GM18517 (cell line): ENCODE measurements at regions not wholly inside any gene's neighbourhood (a gene's known extent, or its start where the extent isn't known, plus 50 kb on each side); places are given as distances from the start of the nearest gene placed in this dataset.

Experiments
- ATAC-seq: cut with Tn5 transposase; IDR thresholded peaks from one replicate; pipeline ENCODE4 v1.9.1; 2021; ENCODE audit warnings: mild to moderate bottlenecking, moderate library complexity; ENCODE audit not compliant: unreplicated experiment

DNA sequence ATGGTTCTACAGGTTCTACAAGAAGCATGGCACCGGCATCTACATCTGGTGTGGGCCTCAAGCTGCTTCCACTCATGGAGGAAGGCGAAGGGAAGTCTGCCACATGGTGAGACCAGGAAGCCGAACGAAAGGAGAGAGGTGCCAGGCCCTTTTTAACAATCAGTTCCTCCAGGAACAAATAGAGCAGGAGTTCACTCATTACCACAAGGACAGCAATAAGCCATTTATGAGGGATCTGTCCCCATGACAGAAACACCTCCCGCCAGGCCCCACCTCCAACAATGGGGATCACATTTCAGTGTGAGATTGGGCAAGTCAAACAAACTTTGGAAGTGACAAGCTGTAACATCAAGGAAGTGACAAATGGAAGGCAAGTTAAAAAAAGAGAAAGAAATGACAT lies 95.5 kb upstream of the PTPN3 start:
- ATAC-seq = no peak

DNA sequence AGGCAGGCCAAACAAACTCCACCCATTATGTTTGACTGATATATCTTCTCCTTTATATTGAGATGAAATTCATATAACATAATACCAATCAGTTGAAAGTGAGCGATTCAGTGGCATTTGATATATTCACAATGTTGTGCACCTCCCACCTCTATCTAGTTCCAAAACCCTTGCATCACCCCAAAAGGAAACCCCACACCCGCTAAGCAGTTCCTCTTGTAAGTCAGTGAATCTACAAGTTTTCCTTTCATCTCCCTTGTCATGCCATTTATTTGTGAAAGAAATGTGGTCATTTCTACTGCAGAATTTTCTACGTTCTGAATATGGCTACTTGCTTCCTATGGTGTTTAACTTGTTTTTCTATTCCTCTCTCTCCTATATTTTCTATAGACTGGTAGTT lies 99.4 kb upstream of the PTPN3 start:
- ATAC-seq = no peak

- ATAC-seq = no peak
Measured at GRCh38 chr9:109599131-109599530, 101.0 kb upstream of the PTPN3 start.

- ATAC-seq = no peak
Measured at GRCh38 chr9:109599711-109600110, 101.6 kb upstream of the PTPN3 start.

GRCh38 chr9:109600142-109600541 lies 102.0 kb upstream of the PTPN3 start:
- no peak for ATAC-seq

DNA sequence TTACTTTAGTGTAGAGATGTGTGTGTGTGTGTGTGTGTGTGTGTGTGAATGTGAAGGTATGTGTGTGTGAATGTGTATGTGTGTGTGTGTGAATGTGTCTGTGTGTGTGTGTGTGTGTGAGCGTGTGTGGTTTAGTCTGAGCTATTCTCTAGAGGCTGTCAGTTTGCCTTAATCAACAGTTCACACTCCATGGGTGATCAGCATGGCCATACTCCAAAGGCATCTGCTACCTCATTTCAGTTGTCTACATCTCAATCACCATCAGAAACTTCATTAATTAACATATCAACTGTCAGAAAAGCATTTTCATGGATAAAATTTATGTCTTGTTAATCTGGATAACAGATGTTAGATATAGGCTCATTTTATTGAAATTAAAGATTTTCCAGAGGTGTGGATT lies 103.1 kb upstream of the PTPN3 start:
- no peak for ATAC-seq

DNA sequence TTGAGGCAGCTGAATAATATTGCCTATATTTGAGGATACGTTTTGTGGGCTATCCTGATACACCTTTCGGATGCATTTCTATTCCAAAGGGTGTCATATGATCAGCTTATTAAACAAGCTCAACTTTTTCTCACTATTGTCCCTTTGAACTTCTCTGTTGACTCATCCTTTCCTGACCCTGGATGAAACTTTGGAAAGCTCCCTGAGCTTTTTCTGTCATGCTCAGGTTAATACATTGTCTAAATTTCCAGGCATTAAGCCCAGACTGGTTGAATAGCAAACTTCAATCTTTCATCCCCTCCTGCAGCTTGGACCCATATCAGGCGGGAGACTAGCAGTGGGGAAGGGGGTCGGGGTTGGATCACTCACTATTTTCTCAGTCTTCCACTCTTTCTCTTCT lies 104.9 kb upstream of the PTPN3 start:
- no peak for ATAC-seq

GRCh38 chr9:109604131-109604530 lies 106.0 kb upstream of the PTPN3 start:
- no peak for ATAC-seq

DNA sequence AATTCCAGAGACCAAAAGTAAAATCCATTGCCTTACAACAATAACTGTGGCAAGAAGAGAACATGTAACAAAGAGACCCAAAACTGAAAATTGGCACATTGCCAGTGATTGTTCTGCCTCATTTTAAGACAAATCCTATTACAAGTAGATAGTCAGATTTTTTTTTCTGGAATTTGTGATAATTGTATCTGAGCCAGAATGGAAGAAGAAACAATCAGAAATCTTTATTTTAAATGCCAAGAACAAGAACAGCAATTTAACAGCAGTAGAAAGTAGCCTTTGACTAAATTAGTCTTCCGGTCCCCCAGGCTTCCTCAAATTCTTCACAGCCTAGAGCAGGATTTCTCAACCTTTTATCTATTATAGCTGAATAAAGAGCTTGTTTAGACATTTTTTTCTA lies 106.7 kb upstream of the PTPN3 start:
- ATAC-seq = no peak

GRCh38 chr9:109609060-109609459 lies 111.0 kb upstream of the PTPN3 start:
- no peak for ATAC-seq

DNA sequence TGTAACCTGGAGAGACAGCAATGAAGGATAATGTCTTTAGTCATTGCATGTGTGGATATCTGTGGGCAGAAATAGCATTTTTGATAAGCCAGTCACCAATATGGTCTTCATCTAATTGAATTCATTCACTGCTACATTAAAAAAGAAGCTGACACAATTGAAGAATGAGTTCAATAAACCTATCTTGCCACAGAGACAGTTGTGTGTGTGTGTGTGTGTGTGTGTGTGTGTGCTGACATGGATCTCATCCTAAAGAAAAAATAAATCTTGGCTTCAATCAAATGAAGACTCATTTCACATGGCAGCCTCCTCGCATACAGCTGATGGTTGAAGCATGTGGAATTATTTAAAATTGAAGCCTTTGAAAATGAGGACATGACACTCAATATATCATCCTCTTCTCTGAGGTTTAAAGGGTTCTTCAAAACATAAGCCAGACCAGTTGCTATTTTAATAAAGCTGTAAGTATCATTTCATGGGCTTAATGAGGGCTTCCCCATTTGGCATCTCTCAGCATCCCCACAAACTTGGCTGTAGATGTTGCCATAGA lies 118.5 kb upstream of the PTPN3 start:
- no peak for ATAC-seq

- ATAC-seq = no peak
Measured at GRCh38 chr9:109619310-109619709, 121.2 kb upstream of the PTPN3 start.

GRCh38 chr9:109624143-109624542 lies 126.0 kb upstream of the PTPN3 start:
- no peak for ATAC-seq

- no peak for ATAC-seq
Measured at GRCh38 chr9:109624896-109625295, 126.8 kb upstream of the PTPN3 start.

- ATAC-seq = no peak
Measured at GRCh38 chr9:109627042-109627441, 128.9 kb upstream of the PTPN3 start.

GRCh38 chr9:109629615-109630014 lies 131.5 kb upstream of the PTPN3 start:
- ATAC-seq = no peak

DNA sequence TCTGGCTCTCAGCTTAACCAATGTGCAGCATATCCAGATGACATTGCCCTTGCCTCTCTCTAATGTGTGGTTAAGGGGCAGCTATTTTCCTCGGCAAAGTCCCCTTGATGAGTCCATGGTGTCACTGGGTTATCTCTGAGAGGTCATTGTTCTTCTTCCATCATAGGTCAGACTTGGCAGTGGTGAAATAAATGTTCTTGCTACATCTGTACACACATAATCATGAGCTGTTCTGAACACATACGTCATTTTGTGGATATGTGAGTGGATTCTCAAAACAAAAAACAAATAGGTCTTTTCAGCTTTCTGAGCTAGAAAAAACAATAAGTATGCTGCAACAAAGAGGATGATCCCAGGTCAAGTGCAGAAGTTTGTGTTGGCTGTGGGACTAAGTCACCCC lies 134.7 kb upstream of the PTPN3 start:
- ATAC-seq = no peak

DNA sequence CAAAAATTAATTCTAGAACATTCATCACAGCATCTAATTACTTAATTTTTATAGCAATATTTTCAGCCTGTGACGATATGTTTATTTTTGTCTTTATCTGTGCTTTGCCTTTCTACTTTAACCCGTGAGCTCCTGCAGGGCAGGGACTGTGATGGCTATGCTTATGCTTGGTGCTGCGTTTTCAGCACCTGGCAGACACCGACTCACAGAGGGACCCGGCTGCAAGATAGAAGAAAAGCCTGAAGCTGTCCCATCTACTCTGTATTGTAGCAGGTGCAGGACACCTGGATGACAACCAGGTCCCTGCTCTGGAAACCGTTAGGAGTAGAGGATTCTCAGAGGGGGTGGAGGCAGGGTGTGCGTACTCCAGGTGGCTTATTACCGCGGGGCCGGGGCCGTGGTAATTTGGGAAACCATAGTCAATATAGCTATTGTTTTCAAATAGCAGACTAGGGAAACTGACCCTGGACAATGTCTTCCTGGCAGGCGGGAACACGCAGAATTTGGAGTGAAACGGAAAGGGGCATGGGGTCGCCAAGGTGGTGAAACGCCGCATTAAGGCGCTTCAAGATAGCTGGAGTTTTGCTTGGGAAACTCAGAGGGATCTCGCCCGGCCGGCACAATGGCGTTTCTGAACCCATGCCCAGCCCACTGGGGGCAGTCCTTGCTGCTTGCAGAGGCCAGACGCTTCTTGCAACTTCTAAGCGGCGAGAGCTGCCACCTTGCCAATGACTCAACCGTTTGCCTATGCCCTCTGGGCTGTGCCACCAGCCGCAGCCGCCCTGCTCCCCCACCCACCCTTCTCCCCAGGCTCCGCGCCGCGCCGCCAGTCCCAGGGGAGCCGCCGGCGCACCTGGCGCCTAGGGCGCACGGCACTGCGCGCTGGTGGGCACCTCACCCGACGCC lies 140.1 kb upstream of the PALM2AKAP2 start:
- no peak for ATAC-seq

- ATAC-seq = no peak
Measured at GRCh38 chr9:109640580-109641371, 139.2 kb upstream of the PALM2AKAP2 start.

DNA sequence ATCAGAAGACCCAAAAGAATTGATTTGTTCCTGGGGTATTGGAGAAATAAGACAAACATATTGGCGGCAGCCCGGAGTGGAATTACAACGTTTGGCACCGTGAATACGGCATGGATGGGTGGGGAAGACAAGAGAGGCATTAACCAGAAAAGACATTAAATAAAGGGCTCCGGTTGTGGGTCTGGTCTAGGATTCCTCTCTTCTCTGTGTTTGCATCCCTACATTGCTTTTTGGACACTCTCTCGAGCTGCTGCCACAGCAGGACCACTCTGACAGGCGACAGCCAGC lies 138.7 kb upstream of the PALM2AKAP2 start:
- no peak for ATAC-seq

GRCh38 chr9:109652112-109652511 lies 127.9 kb upstream of the PALM2AKAP2 start:
- no peak for ATAC-seq

- no peak for ATAC-seq
Measured at GRCh38 chr9:109652971-109653370, 127.0 kb upstream of the PALM2AKAP2 start.
